Keratinocyte (primary cell): ENCODE measurements at regions not wholly inside any gene's neighbourhood (a gene's known extent, or its start where the extent isn't known, plus 50 kb on each side); places are given as distances from the start of the nearest gene placed in this dataset.

Source experiments
- DNase-seq: peaks from one replicate; pipeline ENCODE4 v3.0.0-alpha.2; 2011; ENCODE audit warnings: low read depth, missing footprints, low spot score
- FAIRE-seq: peaks from 2 replicates; lab custom pipeline; 2011; peaks lifted over from hg19 to GRCh38; lab: Jason Lieb, UNC
- H2AFZ ChIP-seq: 2 replicates; pipeline ENCODE4 v1.6.0; 2012; ENCODE audit warnings: low read length, control low read depth, inconsistent platforms; ENCODE audit not compliant: control insufficient read depth
- H3K27ac ChIP-seq: 2 replicates; pipeline ENCODE4 v1.5.1; 2011; ENCODE audit warnings: low read length; ENCODE audit not compliant: control insufficient read depth, insufficient read depth
- H3K27me3 ChIP-seq: 3 replicates; pipeline ENCODE4 v1.6.0; 2011; ENCODE audit warnings: low read length; ENCODE audit not compliant: control insufficient read depth, insufficient read depth; ENCODE audit errors: extremely low read depth
- H3K36me3 ChIP-seq, 2 experiments: 2 replicates in 1 of 2; 3 replicates in 1 of 2; pipeline ENCODE4 v1.5.1; 2011; ENCODE audit warnings: low read length in 2 of 2, mild to moderate bottlenecking in 1 of 2; ENCODE audit not compliant: control insufficient read depth in 2 of 2, insufficient read depth in 2 of 2; ENCODE audit errors: extremely low read depth in 1 of 2
- H3K4me1 ChIP-seq: 3 replicates; pipeline ENCODE4 v1.5.1; 2011; ENCODE audit warnings: low read length; ENCODE audit not compliant: control insufficient read depth, insufficient read depth; ENCODE audit errors: extremely low read depth
- H3K4me2 ChIP-seq: 3 replicates; pipeline ENCODE4 v1.6.0; 2011; ENCODE audit warnings: low read depth, low read length; ENCODE audit not compliant: control insufficient read depth, insufficient read depth; ENCODE audit errors: extremely low read depth
- H3K4me3 ChIP-seq, 3 experiments: fragments of 200-600 bp in 1 of 3; sonication (generic) in 1 of 3; 2 replicates in 2 of 3; 3 replicates in 1 of 3; pipeline ENCODE4 v1.5.1; 2011 to 2016; ENCODE audit warnings: low read length in 3 of 3, mild to moderate bottlenecking in 3 of 3, control low read depth in 2 of 3, inconsistent platforms in 1 of 3, low read depth in 1 of 3, mixed read lengths in 1 of 3, mixed run types in 1 of 3, moderate library complexity in 1 of 3; ENCODE audit not compliant: control insufficient read depth in 2 of 3, insufficient read depth in 2 of 3; ENCODE audit errors: extremely low read depth in 1 of 3
- H3K79me2 ChIP-seq: 2 replicates; pipeline ENCODE4 v1.6.0; 2012; ENCODE audit warnings: low read length; ENCODE audit not compliant: control insufficient read depth, insufficient read depth
- H3K9ac ChIP-seq: 3 replicates; pipeline ENCODE4 v1.6.0; 2011; ENCODE audit warnings: low read length; ENCODE audit not compliant: control insufficient read depth, insufficient read depth; ENCODE audit errors: extremely low read depth
- H3K9me1 ChIP-seq: 3 replicates; pipeline ENCODE4 v1.6.0; 2011; ENCODE audit warnings: low read length; ENCODE audit not compliant: control insufficient read depth, insufficient read depth; ENCODE audit errors: extremely low read depth
- H3K9me3 ChIP-seq: 2 replicates; pipeline ENCODE4 v1.5.1; 2012; ENCODE audit warnings: low read depth, low read length; ENCODE audit not compliant: control insufficient read depth
- H4K20me1 ChIP-seq: 3 replicates; pipeline ENCODE4 v1.6.0; 2011; ENCODE audit warnings: low read length; ENCODE audit not compliant: control insufficient read depth, insufficient read depth; ENCODE audit errors: extremely low read depth
- EZH2 ChIP-seq: IDR thresholded peaks from one replicate; pipeline ENCODE4 v1.6.1; 2012; ENCODE audit warnings: inconsistent platforms, mild to moderate bottlenecking, low read length, moderate library complexity
- dilution Hi-C: fragments of 300-500 bp; cut with MboI; formaldehyde crosslinking; loops from one replicate; pipeline ENCODE4 v1.7.0; 2020; ENCODE audit warnings: low sequenced_read_pairs; ENCODE audit not compliant: extremely low pct_ligation_motif_present
- TF ChIP-seq, protein P1 (sequence below), 3 experiments: IDR thresholded peaks in 1 of 3; conservative IDR thresholded peaks in 1 of 3; optimal IDR thresholded peaks in 1 of 3; 2 replicates in 2 of 3; 3 replicates in 1 of 3; pipeline versions ENCODE3 to v1.5.1; 2011; ENCODE audit warnings: low read length in 3 of 3, mild to moderate bottlenecking in 3 of 3, moderate library complexity in 2 of 3, control low read depth in 1 of 3, inconsistent platforms in 1 of 3; ENCODE audit not compliant: insufficient read depth in 2 of 3; ENCODE audit errors: extremely low read depth in 1 of 3

DNA sequence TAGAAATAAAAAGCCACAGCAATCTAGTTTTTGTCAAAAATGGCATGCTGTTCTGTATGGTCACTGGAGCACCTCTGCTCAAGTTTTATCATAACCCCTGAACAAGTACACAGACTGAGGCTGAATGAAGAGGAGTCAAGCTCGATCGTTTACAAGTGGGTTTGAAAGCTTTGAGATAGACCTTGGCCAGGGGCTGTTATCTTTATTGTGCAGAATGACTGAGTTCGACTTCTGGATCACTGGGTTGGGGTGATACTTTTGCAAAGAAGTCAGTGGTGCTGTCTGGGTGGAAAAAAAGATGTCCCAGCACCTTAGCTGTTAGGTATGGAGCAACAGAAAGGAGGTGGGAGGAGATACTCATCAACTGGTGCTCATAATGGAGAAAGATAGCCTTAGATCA lies 446.0 kb downstream of the HACE1 start:
- Histone ChIP-seq H3K9me1 (no peaks in the 10 kb centered on the region), H3K4me2 (no peak overlapping the region), H3K4me3 (no peak overlapping the region), H4K20me1 (no peaks in the 10 kb centered on the region), H3K36me3 (no peaks in the 10 kb centered on the region), H3K27me3 (no peaks in the 10 kb centered on the region), H3K4me1 (no peaks in the 10 kb centered on the region), H2AFZ (no peak overlapping the region), H3K79me2 (no peaks in the 10 kb centered on the region), H3K9ac (no peak overlapping the region), H3K27ac (no peak overlapping the region), H3K9me3 (no peaks in the 10 kb centered on the region)
- TF ChIP-seq, protein P1, sequence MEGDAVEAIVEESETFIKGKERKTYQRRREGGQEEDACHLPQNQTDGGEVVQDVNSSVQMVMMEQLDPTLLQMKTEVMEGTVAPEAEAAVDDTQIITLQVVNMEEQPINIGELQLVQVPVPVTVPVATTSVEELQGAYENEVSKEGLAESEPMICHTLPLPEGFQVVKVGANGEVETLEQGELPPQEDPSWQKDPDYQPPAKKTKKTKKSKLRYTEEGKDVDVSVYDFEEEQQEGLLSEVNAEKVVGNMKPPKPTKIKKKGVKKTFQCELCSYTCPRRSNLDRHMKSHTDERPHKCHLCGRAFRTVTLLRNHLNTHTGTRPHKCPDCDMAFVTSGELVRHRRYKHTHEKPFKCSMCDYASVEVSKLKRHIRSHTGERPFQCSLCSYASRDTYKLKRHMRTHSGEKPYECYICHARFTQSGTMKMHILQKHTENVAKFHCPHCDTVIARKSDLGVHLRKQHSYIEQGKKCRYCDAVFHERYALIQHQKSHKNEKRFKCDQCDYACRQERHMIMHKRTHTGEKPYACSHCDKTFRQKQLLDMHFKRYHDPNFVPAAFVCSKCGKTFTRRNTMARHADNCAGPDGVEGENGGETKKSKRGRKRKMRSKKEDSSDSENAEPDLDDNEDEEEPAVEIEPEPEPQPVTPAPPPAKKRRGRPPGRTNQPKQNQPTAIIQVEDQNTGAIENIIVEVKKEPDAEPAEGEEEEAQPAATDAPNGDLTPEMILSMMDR (optimal IDR thresholded peaks at IDR 0.05 in 1 of 3, IDR thresholded peaks at IDR 0.05 in 1 of 3, conservative IDR thresholded peaks at IDR 0.05 in 1 of 3; ENCODE audit: extremely low read depth in 1 of 3, insufficient read depth in 2 of 3, low read length in 3 of 3), result no peak
- no peak for TF ChIP-seq EZH2
- DNase-seq (no peak), FAIRE-seq (no peak)
- dilution Hi-C loops, result no loop called here

DNA sequence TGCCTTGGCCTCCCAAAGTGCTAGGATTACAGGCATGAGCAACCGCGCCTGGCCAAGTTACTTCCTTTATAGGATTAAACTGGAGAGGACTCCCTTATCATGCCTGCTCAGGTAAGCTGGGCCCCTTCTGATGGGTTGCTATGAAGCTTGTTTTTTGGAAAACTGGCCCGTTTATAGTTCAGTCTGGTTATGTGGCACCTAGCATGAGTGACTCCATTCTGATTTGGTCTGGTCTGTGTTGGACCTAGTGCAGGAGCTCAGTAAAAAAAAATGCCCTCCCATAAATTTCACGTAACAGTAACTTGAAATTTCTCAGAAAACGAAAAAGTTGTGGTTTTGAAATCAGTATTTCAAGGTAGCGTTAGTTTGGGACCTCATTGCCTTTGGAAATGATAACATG lies 448.4 kb downstream of the HACE1 start:
- TF ChIP-seq, protein P1 (optimal IDR thresholded peaks at IDR 0.05 in 1 of 3, IDR thresholded peaks at IDR 0.05 in 1 of 3, conservative IDR thresholded peaks at IDR 0.05 in 1 of 3; ENCODE audit: extremely low read depth in 1 of 3, insufficient read depth in 2 of 3, low read length in 3 of 3), result no peak
- TF ChIP-seq EZH2, result no peak
- H3K4me3 ChIP-seq, result no peak overlapping the region
- H2AFZ ChIP-seq, result no peak overlapping the region
- no peaks in the 10 kb centered on the region for H4K20me1 ChIP-seq
- no peaks in the 10 kb centered on the region for H3K9me3 ChIP-seq
- H3K27me3 ChIP-seq, result no peaks in the 10 kb centered on the region
- FAIRE-seq (no peak), DNase-seq (no peak)
- dilution Hi-C loops, result no loop called here
- no peaks in the 10 kb centered on the region for H3K36me3 ChIP-seq
- no peak overlapping the region for H3K9ac ChIP-seq
- H3K4me1 ChIP-seq, result no peaks in the 10 kb centered on the region
- no peak overlapping the region for H3K27ac ChIP-seq
- H3K9me1 ChIP-seq, result no peaks in the 10 kb centered on the region
- H3K4me2 ChIP-seq, result no peak overlapping the region
- H3K79me2 ChIP-seq, result no peaks in the 10 kb centered on the region
